Panc1 (cell line): ENCODE measurements at regions not wholly inside any gene's neighbourhood (a gene's known extent, or its start where the extent isn't known, plus 50 kb on each side); places are given as distances from the start of the nearest gene placed in this dataset.

Experiments used
- ATAC-seq: fragments of 200-7000 bp; cut with Tn5 transposase; 2 replicates; pipeline ENCODE4 v1.9.1; 2020; ENCODE audit warnings: mild to moderate bottlenecking, moderate library complexity
- BruUV-seq: library from RNA; stranded (reverse); fragments of 400-500 nt; replicated peaks from 2 replicates; lab custom pipeline; 2021; lab: Mats Ljungman, UMichigan
- CTCF ChIA-PET: fragments of 300-600 bp; sonication (Branson Sonifier 250); formaldehyde crosslinking; loops from one replicate; lab custom pipeline; 2022; ENCODE audit warnings: antibody characterized with exemption; lab: Charles Lee
- POLR2A ChIA-PET: fragments of 300-600 bp; sonication (Branson Sonifier 250); formaldehyde crosslinking; loops from one replicate; lab custom pipeline; 2022; ENCODE audit warnings: antibody characterized with exemption; lab: Charles Lee
- DNase-seq: peaks from one replicate; pipeline ENCODE4 v3.0.0-alpha.2; 2010; ENCODE audit warnings: low read depth, low spot score
- H3K27ac ChIP-seq: 2 replicates; pipeline ENCODE4 v1.5.1; 2011; ENCODE audit warnings: mild to moderate bottlenecking, low read length, inconsistent platforms
- H3K27me3 ChIP-seq: fragments of 200-500 bp; sonication (Bioruptor generic); 2 replicates; pipeline ENCODE4 v1.6.0; 2014; ENCODE audit warnings: low read length, inconsistent platforms; ENCODE audit not compliant: control insufficient read depth, insufficient read depth
- H3K36me3 ChIP-seq: fragments of 200-500 bp; sonication (Bioruptor generic); 2 replicates; pipeline ENCODE4 v1.5.1; 2014; ENCODE audit warnings: inconsistent platforms, mild to moderate bottlenecking, low read length, moderate library complexity; ENCODE audit not compliant: control insufficient read depth, insufficient read depth
- H3K4me1 ChIP-seq: 2 replicates; pipeline ENCODE4 v1.5.1; 2011; ENCODE audit warnings: inconsistent platforms, mild to moderate bottlenecking, low read length, moderate library complexity; ENCODE audit not compliant: control insufficient read depth, insufficient read depth
- H3K4me3 ChIP-seq, 2 experiments: 2 replicates each; pipeline ENCODE4 v1.5.1; 2011 to 2012; ENCODE audit warnings: low read depth in 2 of 2, low read length in 2 of 2, mild to moderate bottlenecking in 2 of 2, inconsistent platforms in 1 of 2, moderate library complexity in 1 of 2
- H3K9me3 ChIP-seq: fragments of 200-500 bp; sonication (Bioruptor generic); 2 replicates; pipeline ENCODE4 v1.5.1; 2014; ENCODE audit warnings: low read depth, mild to moderate bottlenecking, inconsistent platforms, low read length, moderate library complexity; ENCODE audit not compliant: control insufficient read depth, insufficient read depth
- POLR2AphosphoS5 ChIP-seq: IDR thresholded peaks from 2 replicates; pipeline ENCODE4 v1.6.1; 2012; ENCODE audit warnings: mild to moderate bottlenecking, low read depth, low read length, moderate library complexity
- SIN3A ChIP-seq: IDR thresholded peaks from 2 replicates; pipeline ENCODE4 v1.6.1; 2012; ENCODE audit warnings: low read depth, mild to moderate bottlenecking, low read length, moderate library complexity, borderline replicate concordance; ENCODE audit not compliant: insufficient read depth
- TCF7L2 ChIP-seq: IDR thresholded peaks from 2 replicates; pipeline ENCODE4 v1.6.1; 2011; ENCODE audit warnings: mild to moderate bottlenecking, low read depth, low read length, inconsistent platforms
- in situ Hi-C: cut with HindIII; loops from 2 replicates; pipeline ENCODE4 v1.10.0; 2016; ENCODE audit warnings: low sequenced_read_pairs, low pct_unique_long_range_greater_than_20kb
- intact Hi-C: fragments of 100-400 bp; cut with micrococcal nuclease; formaldehyde crosslinking; loops from one replicate; pipeline ENCODE4 v1.10.0; 2022; ENCODE audit not compliant: unreplicated experiment
- TF ChIP-seq, protein P1 (sequence below): fragments of 450-650 bp; IDR thresholded peaks from 2 replicates; pipeline ENCODE4 v1.5.1; 2017; ENCODE audit warnings: mild to moderate bottlenecking
- TF ChIP-seq, protein P2 (sequence below), 2 experiments: IDR thresholded peaks; 2 replicates each; pipeline ENCODE4 v1.6.1; 2011 to 2012; ENCODE audit warnings: low read depth in 2 of 2, control low read depth in 1 of 2, low read length in 1 of 2, mild to moderate bottlenecking in 1 of 2, moderate library complexity in 1 of 2; ENCODE audit not compliant: insufficient read depth in 1 of 2

DNA sequence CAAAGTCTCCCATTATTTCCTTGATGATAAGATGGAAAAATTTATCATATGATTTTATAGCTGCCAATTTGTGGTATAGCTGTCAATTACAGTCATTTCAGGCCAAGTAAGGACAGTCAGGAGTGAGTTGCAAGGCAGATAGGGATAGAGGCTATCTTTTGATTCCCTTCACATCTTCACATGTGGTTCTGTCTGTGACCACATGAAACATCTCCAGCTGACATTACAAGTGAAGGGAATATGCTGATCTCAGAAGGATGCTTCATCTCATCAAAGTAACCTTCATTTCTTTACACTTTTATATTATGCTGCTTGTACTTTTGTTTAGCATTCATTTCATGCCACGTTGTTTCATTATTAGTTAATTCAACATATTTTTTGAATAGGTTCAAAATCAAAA lies 136.9 kb upstream of the CFAP20DC start:
- DNase-seq (no peak), ATAC-seq (no peak)
- POLR2A ChIA-PET = no interaction called here
- Histone ChIP-seq H3K4me1 (no peaks in the 10 kb centered on the region), H3K4me3 (no peak overlapping the region), H3K36me3 (no peaks in the 10 kb centered on the region), H3K9me3 (no peaks in the 10 kb centered on the region), H3K27me3 (no peaks in the 10 kb centered on the region), H3K27ac (no peak overlapping the region)
- CTCF ChIA-PET = no interaction called here
- no TSS peak for BruUV-seq
- in situ Hi-C loops = no loop called here
- intact Hi-C loops = no loop called here
- TF ChIP-seq POLR2AphosphoS5 (no peak), TCF7L2 (no peak), SIN3A (no peak)
- TF ChIP-seq, protein P1, sequence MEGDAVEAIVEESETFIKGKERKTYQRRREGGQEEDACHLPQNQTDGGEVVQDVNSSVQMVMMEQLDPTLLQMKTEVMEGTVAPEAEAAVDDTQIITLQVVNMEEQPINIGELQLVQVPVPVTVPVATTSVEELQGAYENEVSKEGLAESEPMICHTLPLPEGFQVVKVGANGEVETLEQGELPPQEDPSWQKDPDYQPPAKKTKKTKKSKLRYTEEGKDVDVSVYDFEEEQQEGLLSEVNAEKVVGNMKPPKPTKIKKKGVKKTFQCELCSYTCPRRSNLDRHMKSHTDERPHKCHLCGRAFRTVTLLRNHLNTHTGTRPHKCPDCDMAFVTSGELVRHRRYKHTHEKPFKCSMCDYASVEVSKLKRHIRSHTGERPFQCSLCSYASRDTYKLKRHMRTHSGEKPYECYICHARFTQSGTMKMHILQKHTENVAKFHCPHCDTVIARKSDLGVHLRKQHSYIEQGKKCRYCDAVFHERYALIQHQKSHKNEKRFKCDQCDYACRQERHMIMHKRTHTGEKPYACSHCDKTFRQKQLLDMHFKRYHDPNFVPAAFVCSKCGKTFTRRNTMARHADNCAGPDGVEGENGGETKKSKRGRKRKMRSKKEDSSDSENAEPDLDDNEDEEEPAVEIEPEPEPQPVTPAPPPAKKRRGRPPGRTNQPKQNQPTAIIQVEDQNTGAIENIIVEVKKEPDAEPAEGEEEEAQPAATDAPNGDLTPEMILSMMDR = no peak

DNA sequence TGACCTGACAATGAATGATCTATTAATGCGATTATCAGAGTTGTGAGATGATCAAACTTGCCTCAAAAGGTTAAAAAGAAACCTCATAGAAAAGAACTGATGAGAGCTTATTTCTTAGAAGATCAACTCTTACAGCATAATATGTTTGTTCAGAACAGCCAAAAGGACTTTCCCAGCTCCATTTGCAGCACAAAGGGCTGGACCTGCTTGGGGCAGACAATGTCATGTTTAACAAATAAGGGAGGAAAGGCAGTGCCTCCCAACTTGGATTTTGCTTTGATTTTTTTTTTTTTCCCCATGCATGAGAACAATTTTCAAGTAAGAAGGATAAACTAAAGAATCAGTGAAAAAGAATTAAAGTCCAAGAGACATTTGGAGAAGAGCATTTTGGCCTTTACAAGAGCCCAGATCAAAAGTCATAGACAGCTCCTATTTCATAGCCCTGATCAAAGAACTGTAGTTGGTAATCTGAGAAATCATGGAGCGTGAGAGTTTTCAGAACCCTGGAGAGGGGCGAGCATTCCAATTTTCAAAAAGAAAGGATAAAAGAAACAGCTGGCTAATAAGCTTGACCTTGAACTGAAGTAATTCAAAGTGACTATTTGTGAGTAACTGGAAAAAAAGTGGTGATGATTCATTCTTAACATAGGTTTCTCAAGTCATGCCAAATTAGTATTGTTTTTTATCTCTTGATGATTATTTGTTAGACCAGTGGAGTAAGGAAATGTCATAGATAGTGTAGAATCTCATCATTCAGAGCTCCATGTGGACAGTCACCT lies 136.0 kb upstream of the CFAP20DC start:
- POLR2A ChIA-PET = no interaction called here
- BruUV-seq = no TSS peak
- no peak overlapping the region for H3K4me3 ChIP-seq
- intact Hi-C loops (no loop called here), in situ Hi-C loops (no loop called here)
- DNase-seq (no peak), ATAC-seq (no peak)
- TF ChIP-seq, protein P1 = no peak
- TF ChIP-seq, protein P2, sequence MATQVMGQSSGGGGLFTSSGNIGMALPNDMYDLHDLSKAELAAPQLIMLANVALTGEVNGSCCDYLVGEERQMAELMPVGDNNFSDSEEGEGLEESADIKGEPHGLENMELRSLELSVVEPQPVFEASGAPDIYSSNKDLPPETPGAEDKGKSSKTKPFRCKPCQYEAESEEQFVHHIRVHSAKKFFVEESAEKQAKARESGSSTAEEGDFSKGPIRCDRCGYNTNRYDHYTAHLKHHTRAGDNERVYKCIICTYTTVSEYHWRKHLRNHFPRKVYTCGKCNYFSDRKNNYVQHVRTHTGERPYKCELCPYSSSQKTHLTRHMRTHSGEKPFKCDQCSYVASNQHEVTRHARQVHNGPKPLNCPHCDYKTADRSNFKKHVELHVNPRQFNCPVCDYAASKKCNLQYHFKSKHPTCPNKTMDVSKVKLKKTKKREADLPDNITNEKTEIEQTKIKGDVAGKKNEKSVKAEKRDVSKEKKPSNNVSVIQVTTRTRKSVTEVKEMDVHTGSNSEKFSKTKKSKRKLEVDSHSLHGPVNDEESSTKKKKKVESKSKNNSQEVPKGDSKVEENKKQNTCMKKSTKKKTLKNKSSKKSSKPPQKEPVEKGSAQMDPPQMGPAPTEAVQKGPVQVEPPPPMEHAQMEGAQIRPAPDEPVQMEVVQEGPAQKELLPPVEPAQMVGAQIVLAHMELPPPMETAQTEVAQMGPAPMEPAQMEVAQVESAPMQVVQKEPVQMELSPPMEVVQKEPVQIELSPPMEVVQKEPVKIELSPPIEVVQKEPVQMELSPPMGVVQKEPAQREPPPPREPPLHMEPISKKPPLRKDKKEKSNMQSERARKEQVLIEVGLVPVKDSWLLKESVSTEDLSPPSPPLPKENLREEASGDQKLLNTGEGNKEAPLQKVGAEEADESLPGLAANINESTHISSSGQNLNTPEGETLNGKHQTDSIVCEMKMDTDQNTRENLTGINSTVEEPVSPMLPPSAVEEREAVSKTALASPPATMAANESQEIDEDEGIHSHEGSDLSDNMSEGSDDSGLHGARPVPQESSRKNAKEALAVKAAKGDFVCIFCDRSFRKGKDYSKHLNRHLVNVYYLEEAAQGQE (IDR thresholded peaks at IDR 0.05; ENCODE audit: insufficient read depth in 1 of 2, low read depth in 2 of 2, low read length in 1 of 2) = no peak; a peak in 1 of 4 replicates
- TF ChIP-seq POLR2AphosphoS5 (no peak), SIN3A (no peak), TCF7L2 (no peak)
- H3K4me1 ChIP-seq = no peaks in the 10 kb centered on the region
- H3K27ac ChIP-seq = no peak overlapping the region
- H3K36me3 ChIP-seq = no peaks in the 10 kb centered on the region
- CTCF ChIA-PET = no interaction called here
- no peaks in the 10 kb centered on the region for H3K9me3 ChIP-seq
- no peaks in the 10 kb centered on the region for H3K27me3 ChIP-seq
